CD4-positive, CD25-positive, alpha-beta regulatory T cell (primary cell): ENCODE measurements at regions not wholly inside any gene's neighbourhood (a gene's known extent, or its start where the extent isn't known, plus 50 kb on each side); places are given as distances from the start of the nearest gene placed in this dataset.

ENCODE experiments used
- ATAC-seq, 2 donors: fragments of 150-1000 bp; cut with Tn5 transposase; one replicate each; pipeline ENCODE4 v1.10.0; 2021; ENCODE audit warnings: low read depth in 2 of 2, moderate number of reproducible peaks in 2 of 2, moderate library complexity in 1 of 2
- DNase-seq, 3 donors: peaks; one replicate each; pipeline versions ENCODE4 v3.0.0 to v3.0.0-alpha.2; 2012 to 2022; ENCODE audit warnings: mixed read lengths in 1 of 3
- H3K27ac ChIP-seq: one replicate; pipeline ENCODE4 v1.7.0; 2013; ENCODE audit warnings: mild to moderate bottlenecking, low read length; ENCODE audit not compliant: insufficient read depth, poor library complexity, severe bottlenecking
- H3K27me3 ChIP-seq: one replicate; pipeline ENCODE4 v1.7.0; 2013; ENCODE audit warnings: low read length; ENCODE audit not compliant: control insufficient read depth, insufficient read depth
- H3K36me3 ChIP-seq: one replicate; pipeline ENCODE4 v1.7.0; 2013; ENCODE audit warnings: mild to moderate bottlenecking, low read length, moderate library complexity; ENCODE audit not compliant: control insufficient read depth, insufficient read depth
- H3K4me1 ChIP-seq: 2 replicates; pipeline ENCODE4 v1.7.0; 2013; ENCODE audit warnings: mild to moderate bottlenecking, low read length; ENCODE audit not compliant: insufficient read depth, control insufficient read depth, poor library complexity, severe bottlenecking
- H3K4me3 ChIP-seq: one replicate; pipeline ENCODE4 v1.7.0; 2013; ENCODE audit warnings: low read depth, mild to moderate bottlenecking, low read length, moderate library complexity
- H3K9me3 ChIP-seq, 2 experiments: 1 replicate in 1 of 2; 2 replicates in 1 of 2; pipeline ENCODE4 v1.7.0; 2013; ENCODE audit warnings: low read length in 2 of 2, mild to moderate bottlenecking in 1 of 2, moderate library complexity in 1 of 2; ENCODE audit not compliant: control insufficient read depth in 2 of 2
- H3K27ac Mint-ChIP-seq, 3 donors: one replicate each; pipeline ENCODE4 v1.8.0; 2020 to 2022; ENCODE audit warnings: mild to moderate bottlenecking in 3 of 3, mixed read lengths in 3 of 3, moderate library complexity in 2 of 3
- H3K27me3 Mint-ChIP-seq: one replicate; pipeline ENCODE4 v1.8.0; 2022; ENCODE audit warnings: mild to moderate bottlenecking, mixed read lengths
- H3K36me3 Mint-ChIP-seq: one replicate; pipeline ENCODE4 v1.8.0; 2020; ENCODE audit warnings: mixed read lengths
- H3K4me1 Mint-ChIP-seq, 4 donors: one replicate each; pipeline ENCODE4 v1.8.0; 2020 to 2022; ENCODE audit warnings: mixed read lengths in 4 of 4, mild to moderate bottlenecking in 1 of 4
- H3K4me3 Mint-ChIP-seq, 4 donors: one replicate each; pipeline ENCODE4 v1.8.0; 2020 to 2022; ENCODE audit warnings: mild to moderate bottlenecking in 4 of 4, mixed read lengths in 4 of 4, moderate library complexity in 3 of 4
- H3K9me3 Mint-ChIP-seq, 7 donors: one replicate each; pipeline ENCODE4 v1.8.0; 2020 to 2022; ENCODE audit warnings: mixed read lengths in 7 of 7, mild to moderate bottlenecking in 3 of 7, moderate library complexity in 2 of 7

DNA sequence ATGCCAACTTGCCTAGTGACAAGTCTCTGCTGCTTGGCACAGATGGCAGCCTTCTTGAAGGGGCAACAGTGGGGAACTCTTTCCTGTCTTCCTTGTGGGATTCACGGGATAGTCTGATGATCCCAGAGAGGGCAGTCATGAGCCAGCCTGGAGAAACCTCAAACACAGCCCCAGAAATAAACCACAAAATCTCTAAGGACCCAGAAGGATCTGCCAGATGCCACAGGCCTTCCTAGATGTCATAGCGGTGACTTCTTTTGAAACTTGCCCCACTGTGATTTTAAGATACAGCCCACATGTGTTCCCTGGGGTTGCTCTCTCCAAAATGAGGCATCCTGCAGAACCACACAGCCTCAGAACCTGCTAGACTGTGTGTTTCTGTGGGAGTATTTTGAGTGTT is 707.6 kb upstream of the TSPY4 start:
- no peak for DNase-seq
- no peaks in the 10 kb centered on the region for H3K9me3 Mint-ChIP-seq
- H3K4me3 Mint-ChIP-seq = no peak overlapping the region
- no peak overlapping the region for H3K27ac ChIP-seq
- no peaks in the 10 kb centered on the region for H3K4me1 Mint-ChIP-seq
- H3K4me1 ChIP-seq = no peaks in the 10 kb centered on the region
- no peaks in the 10 kb centered on the region for H3K36me3 ChIP-seq
- H3K27me3 Mint-ChIP-seq = peaks cover 4% of the 10 kb centered on the region
- no peaks in the 10 kb centered on the region for H3K36me3 Mint-ChIP-seq
- H3K9me3 ChIP-seq = no peaks in the 10 kb centered on the region
- H3K27ac Mint-ChIP-seq = no peak overlapping the region
- ATAC-seq = no peak
- H3K27me3 ChIP-seq = no peaks in the 10 kb centered on the region
- no peak overlapping the region for H3K4me3 ChIP-seq

DNA sequence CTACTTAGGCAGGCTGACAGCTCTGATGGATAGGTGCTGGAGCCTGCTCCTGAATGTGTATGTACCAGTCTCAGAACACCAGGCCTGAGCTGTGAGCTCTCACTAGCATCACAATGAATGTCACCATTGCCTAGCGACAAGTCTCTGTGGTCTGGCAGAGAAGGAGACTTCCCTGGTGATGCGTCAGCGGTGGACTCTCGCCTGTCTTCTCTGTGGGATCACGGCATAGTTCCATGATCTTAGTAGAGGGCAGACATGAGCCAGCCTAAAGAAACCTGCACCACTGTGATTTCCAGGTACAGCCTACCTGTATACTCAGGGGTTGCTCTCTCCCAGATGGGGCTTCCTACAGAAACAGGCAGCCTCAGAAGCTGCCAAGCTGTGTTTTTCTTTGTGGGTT is 699.2 kb upstream of the TSPY4 start:
- H3K36me3 ChIP-seq = no peaks in the 10 kb centered on the region
- ATAC-seq = no peak
- H3K9me3 Mint-ChIP-seq = no peaks in the 10 kb centered on the region
- H3K4me3 ChIP-seq = no peak overlapping the region
- no peak overlapping the region for H3K27ac ChIP-seq
- no peak for DNase-seq
- H3K27ac Mint-ChIP-seq = no peak overlapping the region
- H3K4me3 Mint-ChIP-seq = no peak overlapping the region
- H3K9me3 ChIP-seq = no peaks in the 10 kb centered on the region
- H3K4me1 Mint-ChIP-seq = no peaks in the 10 kb centered on the region
- H3K27me3 ChIP-seq = no peaks in the 10 kb centered on the region
- H3K36me3 Mint-ChIP-seq = no peaks in the 10 kb centered on the region
- no peaks in the 10 kb centered on the region for H3K4me1 ChIP-seq
- peaks cover 8% of the 10 kb centered on the region for H3K27me3 Mint-ChIP-seq

DNA sequence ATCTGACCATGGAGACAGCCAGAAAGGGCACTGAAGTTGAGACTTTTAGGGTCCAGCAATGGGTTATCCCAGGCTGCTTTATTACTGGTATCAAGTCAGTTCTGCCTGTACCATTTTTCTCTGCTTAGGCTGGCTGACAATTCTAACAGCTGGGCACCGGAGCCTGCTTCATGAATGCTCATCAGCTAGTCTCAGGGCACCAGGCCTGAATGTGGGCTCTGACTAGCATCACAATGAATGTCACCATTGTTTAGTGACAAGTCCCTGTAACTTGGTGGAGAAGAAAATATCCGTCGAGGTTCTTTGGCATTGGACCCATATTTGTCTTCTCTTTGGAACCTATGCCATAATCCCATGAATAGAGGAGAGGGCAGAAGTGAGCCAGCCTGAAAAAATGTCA is 692.3 kb upstream of the TSPY4 start:
- H3K27ac Mint-ChIP-seq = peak overlapping the region in 1 of 3 donors; percentile 26
- H3K4me1 Mint-ChIP-seq = no peaks in the 10 kb centered on the region
- Histone ChIP-seq H3K27ac (no peak overlapping the region), H3K27me3 (no peaks in the 10 kb centered on the region), H3K4me3 (no peak overlapping the region), H3K4me1 (no peaks in the 10 kb centered on the region), H3K9me3 (no peaks in the 10 kb centered on the region), H3K36me3 (no peaks in the 10 kb centered on the region)
- DNase-seq = no peak
- ATAC-seq = no peak
- no peaks in the 10 kb centered on the region for H3K36me3 Mint-ChIP-seq
- H3K4me3 Mint-ChIP-seq = no peak overlapping the region
- H3K9me3 Mint-ChIP-seq = no peaks in the 10 kb centered on the region
- no peaks in the 10 kb centered on the region for H3K27me3 Mint-ChIP-seq

DNA sequence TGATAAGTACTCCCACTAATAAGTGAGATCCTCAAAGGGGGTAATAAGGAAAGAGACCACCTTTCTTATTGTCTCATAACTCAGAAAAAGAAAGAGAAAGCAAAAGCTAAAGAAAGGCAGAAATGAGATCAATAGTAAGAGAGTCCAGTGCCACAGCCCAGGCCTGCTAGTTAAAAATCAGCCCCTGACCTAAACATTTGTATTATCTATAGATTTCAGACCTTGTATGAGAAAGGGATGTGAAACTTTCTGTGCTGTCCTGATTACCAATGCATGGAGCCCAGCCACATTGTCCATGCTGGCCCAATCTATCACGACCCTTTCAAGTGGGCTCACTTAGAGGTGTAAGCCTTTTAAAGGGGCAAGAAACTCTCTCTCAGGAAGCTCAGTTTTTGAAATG is 684.8 kb upstream of the TSPY4 start:
- H3K27me3 Mint-ChIP-seq = no peaks in the 10 kb centered on the region
- DNase-seq = no peak
- no peak overlapping the region for H3K27ac ChIP-seq
- H3K27ac Mint-ChIP-seq = no peak overlapping the region
- no peak overlapping the region for H3K4me3 Mint-ChIP-seq
- ATAC-seq = no peak
- H3K9me3 Mint-ChIP-seq = no peaks in the 10 kb centered on the region
- H3K36me3 Mint-ChIP-seq = no peaks in the 10 kb centered on the region
- no peaks in the 10 kb centered on the region for H3K9me3 ChIP-seq
- no peak overlapping the region for H3K4me3 ChIP-seq
- no peaks in the 10 kb centered on the region for H3K27me3 ChIP-seq
- H3K4me1 ChIP-seq = no peaks in the 10 kb centered on the region
- no peaks in the 10 kb centered on the region for H3K4me1 Mint-ChIP-seq
- no peaks in the 10 kb centered on the region for H3K36me3 ChIP-seq

DNA sequence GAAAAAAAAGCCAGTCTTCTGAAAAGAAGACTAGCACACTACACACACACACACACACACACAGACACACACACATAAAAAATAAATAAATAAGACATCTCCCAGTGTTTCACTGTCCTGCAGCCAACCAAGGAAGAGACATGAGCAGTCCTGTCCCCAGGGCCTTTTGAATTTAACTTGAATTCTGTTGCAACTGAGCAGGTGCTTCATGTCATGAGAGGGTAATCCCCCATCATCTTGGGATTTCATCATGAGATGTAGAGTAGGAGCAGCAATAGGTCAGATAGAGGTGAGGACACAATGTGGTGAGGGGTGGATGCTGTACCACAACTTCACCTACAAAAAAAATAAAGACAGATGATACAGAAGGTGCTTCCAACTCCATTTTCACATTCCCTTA is 682.2 kb upstream of the TSPY4 start:
- Histone ChIP-seq H3K36me3 (no peaks in the 10 kb centered on the region), H3K9me3 (no peaks in the 10 kb centered on the region), H3K27ac (no peak overlapping the region), H3K27me3 (no peaks in the 10 kb centered on the region), H3K4me3 (no peak overlapping the region), H3K4me1 (no peaks in the 10 kb centered on the region)
- H3K4me1 Mint-ChIP-seq = no peaks in the 10 kb centered on the region
- no peaks in the 10 kb centered on the region for H3K27me3 Mint-ChIP-seq
- DNase-seq (no peak), ATAC-seq (no peak)
- H3K9me3 Mint-ChIP-seq = no peaks in the 10 kb centered on the region
- no peaks in the 10 kb centered on the region for H3K36me3 Mint-ChIP-seq
- no peak overlapping the region for H3K4me3 Mint-ChIP-seq
- H3K27ac Mint-ChIP-seq = no peak overlapping the region

DNA sequence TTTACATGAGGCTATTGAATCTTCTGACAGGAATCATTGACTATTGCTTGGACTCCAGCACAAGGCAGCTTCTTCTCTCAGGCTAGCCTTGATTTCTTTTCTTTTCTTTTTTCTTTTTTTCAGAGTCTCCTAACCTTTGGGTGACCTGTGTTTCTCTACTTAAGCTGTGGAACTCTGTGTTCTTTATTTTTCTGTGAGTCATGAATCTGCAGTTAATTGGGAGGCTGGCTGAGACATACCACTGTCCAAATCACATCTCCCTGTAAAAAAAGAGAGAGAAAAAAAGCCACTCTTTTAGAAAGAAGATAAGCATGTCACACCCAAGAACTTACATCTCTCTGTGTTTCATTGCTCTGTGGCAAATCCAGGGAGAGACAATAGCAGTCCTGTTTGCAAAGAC is 681.2 kb upstream of the TSPY4 start:
- H3K4me3 Mint-ChIP-seq = no peak overlapping the region
- no peaks in the 10 kb centered on the region for H3K36me3 Mint-ChIP-seq
- DNase-seq = no peak
- H3K27me3 Mint-ChIP-seq = no peaks in the 10 kb centered on the region
- H3K4me1 ChIP-seq = no peaks in the 10 kb centered on the region
- no peaks in the 10 kb centered on the region for H3K9me3 Mint-ChIP-seq
- ATAC-seq = no peak
- no peak overlapping the region for H3K27ac ChIP-seq
- H3K36me3 ChIP-seq = no peaks in the 10 kb centered on the region
- no peaks in the 10 kb centered on the region for H3K27me3 ChIP-seq
- no peaks in the 10 kb centered on the region for H3K4me1 Mint-ChIP-seq
- H3K27ac Mint-ChIP-seq = no peak overlapping the region
- no peaks in the 10 kb centered on the region for H3K9me3 ChIP-seq
- H3K4me3 ChIP-seq = no peak overlapping the region

DNA sequence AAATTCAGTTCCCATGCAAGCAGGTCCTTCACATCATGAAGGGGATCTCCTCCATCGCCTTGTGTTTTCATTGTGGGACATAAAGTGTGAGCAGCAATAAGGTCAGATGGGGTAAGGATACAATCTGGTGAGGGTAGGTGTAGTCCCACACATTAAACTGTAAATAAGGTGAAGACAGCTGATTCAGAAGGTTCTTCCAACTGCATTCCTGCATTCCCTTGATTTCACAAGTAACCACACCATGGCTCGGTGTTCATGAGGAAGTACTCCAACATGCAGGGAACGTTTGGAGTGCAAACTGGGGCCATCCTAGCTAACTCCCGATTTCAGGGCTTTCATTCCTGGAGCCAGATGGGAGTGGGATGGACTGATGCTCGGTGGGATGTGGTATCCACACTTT is 680.7 kb upstream of the TSPY4 start:
- DNase-seq (no peak), ATAC-seq (no peak)
- no peak overlapping the region for H3K4me3 ChIP-seq
- no peaks in the 10 kb centered on the region for H3K4me1 Mint-ChIP-seq
- H3K36me3 Mint-ChIP-seq = no peaks in the 10 kb centered on the region
- H3K9me3 Mint-ChIP-seq = no peaks in the 10 kb centered on the region
- no peaks in the 10 kb centered on the region for H3K4me1 ChIP-seq
- no peaks in the 10 kb centered on the region for H3K9me3 ChIP-seq
- H3K36me3 ChIP-seq = no peaks in the 10 kb centered on the region
- no peak overlapping the region for H3K27ac Mint-ChIP-seq
- no peaks in the 10 kb centered on the region for H3K27me3 Mint-ChIP-seq
- H3K27ac ChIP-seq = no peak overlapping the region
- H3K4me3 Mint-ChIP-seq = no peak overlapping the region
- H3K27me3 ChIP-seq = no peaks in the 10 kb centered on the region

DNA sequence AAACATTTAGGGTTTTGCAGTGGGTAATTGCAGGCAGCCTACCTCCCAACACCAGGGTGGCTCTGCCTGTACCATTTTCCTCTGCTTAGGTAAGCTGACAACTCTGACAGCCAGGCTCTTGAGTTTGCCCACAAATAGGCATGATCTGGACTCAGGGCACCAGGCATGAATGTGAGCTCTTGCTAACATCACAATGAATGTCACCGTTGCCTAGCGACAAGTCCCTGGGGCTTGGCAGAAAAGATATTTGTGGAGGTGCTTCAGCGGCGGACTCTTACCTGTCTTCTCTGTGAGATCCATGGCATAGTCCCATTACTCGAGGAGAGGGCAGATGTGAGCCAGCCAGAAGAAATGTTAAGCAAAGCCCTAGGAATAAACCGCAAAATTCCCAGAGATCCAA is 677.5 kb upstream of the TSPY4 start:
- H3K27me3 Mint-ChIP-seq = no peaks in the 10 kb centered on the region
- no peaks in the 10 kb centered on the region for H3K36me3 Mint-ChIP-seq
- Histone ChIP-seq H3K36me3 (no peaks in the 10 kb centered on the region), H3K27me3 (no peaks in the 10 kb centered on the region), H3K9me3 (no peaks in the 10 kb centered on the region), H3K4me1 (no peaks in the 10 kb centered on the region), H3K4me3 (no peak overlapping the region), H3K27ac (no peak overlapping the region)
- ATAC-seq = no peak
- DNase-seq = no peak
- no peak overlapping the region for H3K4me3 Mint-ChIP-seq
- H3K9me3 Mint-ChIP-seq = no peaks in the 10 kb centered on the region
- H3K4me1 Mint-ChIP-seq = no peaks in the 10 kb centered on the region
- H3K27ac Mint-ChIP-seq = no peak overlapping the region
